GM21515 (cell line): ENCODE measurements at regions not wholly inside any gene's neighbourhood (a gene's known extent, or its start where the extent isn't known, plus 50 kb on each side); places are given as distances from the start of the nearest gene placed in this dataset.

Experiments
- ATAC-seq: cut with Tn5 transposase; IDR thresholded peaks from one replicate; pipeline ENCODE4 v1.9.1; 2021; ENCODE audit not compliant: unreplicated experiment

DNA sequence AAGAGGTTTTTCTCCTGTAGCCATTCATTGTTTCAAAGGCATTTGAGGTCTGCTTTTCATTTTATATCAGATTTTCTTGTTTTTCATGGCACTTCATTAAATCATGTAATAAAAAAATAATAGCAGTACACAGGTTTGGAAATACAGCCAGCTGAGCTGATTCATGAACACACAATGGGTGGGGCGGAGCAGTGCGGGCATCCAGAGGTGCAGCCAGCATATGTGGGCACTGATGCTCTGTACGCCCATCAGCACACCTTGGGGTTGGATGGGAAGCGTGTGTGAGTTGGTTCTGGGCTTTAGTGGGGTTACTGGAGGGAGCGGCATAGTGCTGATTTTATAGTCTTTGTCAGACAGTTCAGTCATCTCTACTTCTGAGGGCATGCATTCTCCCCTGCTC, 54.2 kb upstream of the IRX4 start:
- no peak for ATAC-seq

DNA sequence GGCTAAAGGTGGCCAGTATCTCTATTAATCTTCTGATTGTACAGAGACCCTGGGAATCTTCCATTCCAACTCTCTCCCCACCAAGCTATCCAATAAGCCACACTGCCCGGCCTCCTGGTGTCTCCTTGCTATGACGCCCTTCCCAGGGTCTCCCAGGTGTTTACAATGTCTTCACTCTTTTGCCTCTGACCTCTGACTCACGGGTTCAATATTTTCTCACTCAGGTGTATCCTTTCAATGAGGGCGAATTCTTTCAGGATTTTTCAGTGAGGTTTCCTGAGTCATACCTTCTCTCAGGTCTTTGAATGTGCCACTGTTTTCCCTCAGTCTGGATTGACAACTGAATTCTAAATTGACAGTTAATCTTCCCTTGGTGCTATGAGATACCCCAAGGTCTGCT, 53.7 kb upstream of the IRX4 start:
- ATAC-seq = no peak

DNA sequence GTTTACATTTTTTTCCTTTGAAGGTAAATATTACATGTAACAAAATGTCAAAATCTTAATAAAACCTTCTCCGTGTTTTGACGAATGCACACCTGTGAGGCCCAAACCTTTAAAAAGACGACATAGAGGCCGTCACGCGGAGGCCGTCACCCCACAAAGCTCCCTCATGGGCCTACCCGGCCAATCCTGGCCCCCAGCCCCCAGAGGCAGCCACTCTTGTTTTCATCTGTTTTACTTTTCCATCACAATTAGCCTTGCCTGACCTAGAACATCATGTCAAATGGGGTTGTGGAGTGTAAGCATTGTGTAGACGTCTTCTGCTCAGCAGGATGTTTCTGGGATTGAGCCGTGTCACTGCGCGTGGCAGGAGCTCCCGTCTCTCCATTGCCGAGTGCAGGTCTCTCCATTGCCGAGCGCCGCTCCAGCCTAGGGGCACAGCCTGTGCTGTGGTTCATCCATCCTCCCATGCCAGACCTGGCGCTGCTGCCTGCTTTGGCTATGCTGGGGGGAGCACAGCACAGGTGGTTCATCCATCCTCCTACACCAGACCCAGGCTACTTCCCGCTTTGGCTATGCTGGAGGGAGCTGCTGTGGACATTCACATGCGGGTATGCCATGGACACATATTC, 52.2 kb upstream of the IRX4 start:
- no peak for ATAC-seq

DNA sequence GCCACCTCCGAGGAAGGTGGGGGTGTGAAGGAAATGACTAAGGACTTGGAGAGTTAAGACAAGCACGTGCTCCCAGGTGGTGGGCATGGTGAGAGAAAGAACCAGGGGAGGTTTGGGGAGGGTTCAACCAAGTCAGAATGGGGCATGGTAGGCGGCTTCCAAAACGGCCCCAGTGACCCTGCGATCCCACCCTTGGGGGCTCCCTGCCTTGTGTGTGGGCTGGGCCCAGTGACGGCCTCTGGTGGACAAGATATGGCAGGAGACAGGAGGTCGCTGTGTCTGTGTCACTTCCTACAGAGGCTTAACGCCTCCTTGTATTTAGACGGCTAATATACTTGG, 51.3 kb upstream of the IRX4 start:
- no peak for ATAC-seq

DNA sequence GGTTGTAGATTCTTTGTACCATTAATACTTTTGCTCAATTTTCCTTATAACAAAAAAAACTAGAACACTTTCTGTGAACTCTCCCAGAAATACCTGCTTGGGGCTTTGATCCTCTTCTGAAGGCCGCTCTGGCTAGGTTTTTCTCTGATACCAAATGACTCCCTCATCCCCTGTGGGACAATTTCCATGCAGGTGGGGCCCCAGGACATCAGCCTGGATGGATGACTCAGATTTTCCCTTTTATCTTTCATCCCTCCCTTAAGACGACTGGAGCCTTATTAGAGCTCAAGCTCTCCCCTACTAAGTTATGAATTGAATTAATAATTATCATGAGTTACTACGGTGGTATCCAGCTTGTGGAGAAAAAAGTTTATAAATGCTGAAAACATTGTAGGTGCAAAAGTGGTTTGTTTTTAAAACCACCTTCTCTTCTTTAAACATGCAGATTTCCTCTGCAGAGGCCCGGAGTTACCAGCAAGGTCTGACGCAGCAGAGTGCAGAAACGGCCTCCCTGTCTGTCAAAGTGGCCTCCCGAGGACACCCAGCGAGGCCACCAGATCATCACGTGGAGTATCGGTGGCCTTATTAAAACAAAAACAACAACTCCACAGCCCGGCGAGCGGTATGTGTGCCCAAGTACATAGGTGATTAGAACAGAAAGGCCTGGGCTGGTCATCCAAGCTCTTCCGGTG, 50.8 kb upstream of the IRX4 start:
- no peak for ATAC-seq
